Esophagus muscularis mucosa (tissue), 4 donors: ENCODE measurements at regions not wholly inside any gene's neighbourhood (a gene's known extent, or its start where the extent isn't known, plus 50 kb on each side); places are given as distances from the start of the nearest gene placed in this dataset.

Experiments used
- CTCF ChIP-seq, 3 experiments: fragments of 200-600 bp in 2 of 3; fragments of 450-650 bp in 1 of 3; sonication (generic) in 2 of 3; IDR thresholded peaks; one replicate each; pipeline ENCODE4 v1.5.1; 2017 to 2019; ENCODE audit warnings: antibody characterized with exemption in 3 of 3, mild to moderate bottlenecking in 2 of 3, moderate library complexity in 1 of 3
- EP300 ChIP-seq: sonication (generic); formaldehyde crosslinking; IDR thresholded peaks from one replicate; pipeline ENCODE4 v1.6.1; 2017; ENCODE audit warnings: antibody characterized with exemption
- POLR2A ChIP-seq: fragments of 450-650 bp; IDR thresholded peaks from one replicate; pipeline ENCODE4 v1.6.1; 2017; ENCODE audit warnings: antibody characterized with exemption, moderate library complexity, mild to moderate bottlenecking, low read depth

- no peak for TF ChIP-seq POLR2A
- no peak for TF ChIP-seq EP300
- no peak for TF ChIP-seq CTCF (IDR thresholded peaks at IDR 0.05)
Measured at GRCh38 chr4:136198358-136198757, 1333.9 kb downstream of the PCDH18 start.
